Body of pancreas (tissue), 4 donors: ENCODE measurements at regions not wholly inside any gene's neighbourhood (a gene's known extent, or its start where the extent isn't known, plus 50 kb on each side); places are given as distances from the start of the nearest gene placed in this dataset.

ENCODE experiments used
- CTCF ChIP-seq, 7 experiments: fragments of 450-650 bp in 4 of 7; fragments of 200-600 bp in 3 of 7; sonication (generic) in 3 of 7; IDR thresholded peaks; one replicate each; pipeline ENCODE4 v1.5.1; 2016 to 2019; ENCODE audit warnings: antibody characterized with exemption in 7 of 7
- POLR2A ChIP-seq, 3 donors: fragments of 450-650 bp; IDR thresholded peaks; one replicate each; pipeline ENCODE4 v1.6.1; 2016; ENCODE audit warnings: antibody characterized with exemption in 3 of 3, mild to moderate bottlenecking in 2 of 3

GRCh38 chr16:14350626-14351025 is 279.4 kb downstream of the PARN start:
- TF ChIP-seq CTCF (IDR thresholded peaks at IDR 0.05), result no peak
- no peak for TF ChIP-seq POLR2A (IDR thresholded peaks at IDR 0.05)
